Gastrocnemius medialis (tissue), 4 donors: ENCODE measurements at regions not wholly inside any gene's neighbourhood (a gene's known extent, or its start where the extent isn't known, plus 50 kb on each side); places are given as distances from the start of the nearest gene placed in this dataset.

Experiments used
- POLR2A ChIP-seq, 2 donors: fragments of 450-650 bp; IDR thresholded peaks; one replicate each; pipeline ENCODE4 v1.6.1; 2017; ENCODE audit warnings: antibody characterized with exemption in 2 of 2, mild to moderate bottlenecking in 2 of 2, moderate library complexity in 2 of 2
- TF ChIP-seq, protein P1 (sequence below), 5 experiments: fragments of 450-650 bp in 3 of 5; fragments of 200-600 bp in 2 of 5; sonication (generic) in 2 of 5; IDR thresholded peaks in 4 of 5; conservative IDR thresholded peaks in 1 of 5; 1 replicate in 4 of 5; 2 replicates in 1 of 5; pipeline ENCODE4 v1.5.1; 2016 to 2019; ENCODE audit warnings: antibody characterized with exemption in 5 of 5, mild to moderate bottlenecking in 3 of 5, moderate library complexity in 3 of 5

DNA sequence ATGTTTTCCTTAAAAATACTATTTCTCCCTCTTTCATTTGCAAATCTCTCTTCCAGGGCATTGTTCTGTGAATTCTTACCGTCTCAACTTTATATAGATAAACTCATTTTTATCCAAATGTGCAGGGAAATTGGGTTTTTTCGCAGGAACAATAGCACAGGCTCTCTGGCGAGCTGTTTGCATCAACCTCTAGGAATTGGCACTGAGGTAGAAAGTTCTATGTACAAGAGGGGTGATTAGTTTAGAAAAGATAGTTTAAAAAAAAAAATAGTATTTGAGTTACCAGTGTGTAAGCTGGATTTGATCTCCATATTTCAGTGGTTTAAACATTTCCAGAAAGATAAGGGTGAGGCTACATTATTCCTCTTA is 129.7 kb upstream of the BTN3A2 start:
- TF ChIP-seq, protein P1, sequence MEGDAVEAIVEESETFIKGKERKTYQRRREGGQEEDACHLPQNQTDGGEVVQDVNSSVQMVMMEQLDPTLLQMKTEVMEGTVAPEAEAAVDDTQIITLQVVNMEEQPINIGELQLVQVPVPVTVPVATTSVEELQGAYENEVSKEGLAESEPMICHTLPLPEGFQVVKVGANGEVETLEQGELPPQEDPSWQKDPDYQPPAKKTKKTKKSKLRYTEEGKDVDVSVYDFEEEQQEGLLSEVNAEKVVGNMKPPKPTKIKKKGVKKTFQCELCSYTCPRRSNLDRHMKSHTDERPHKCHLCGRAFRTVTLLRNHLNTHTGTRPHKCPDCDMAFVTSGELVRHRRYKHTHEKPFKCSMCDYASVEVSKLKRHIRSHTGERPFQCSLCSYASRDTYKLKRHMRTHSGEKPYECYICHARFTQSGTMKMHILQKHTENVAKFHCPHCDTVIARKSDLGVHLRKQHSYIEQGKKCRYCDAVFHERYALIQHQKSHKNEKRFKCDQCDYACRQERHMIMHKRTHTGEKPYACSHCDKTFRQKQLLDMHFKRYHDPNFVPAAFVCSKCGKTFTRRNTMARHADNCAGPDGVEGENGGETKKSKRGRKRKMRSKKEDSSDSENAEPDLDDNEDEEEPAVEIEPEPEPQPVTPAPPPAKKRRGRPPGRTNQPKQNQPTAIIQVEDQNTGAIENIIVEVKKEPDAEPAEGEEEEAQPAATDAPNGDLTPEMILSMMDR (IDR thresholded peaks at IDR 0.05 in 4 of 5, conservative IDR thresholded peaks at IDR 0.05 in 1 of 5), result no peak
- TF ChIP-seq POLR2A (IDR thresholded peaks at IDR 0.05), result no peak
